ENCODE measurements at regions not wholly inside any gene's neighbourhood (a gene's known extent, or its start where the extent isn't known, plus 50 kb on each side); places are given as distances from the start of the nearest gene placed in this dataset.

DNA sequence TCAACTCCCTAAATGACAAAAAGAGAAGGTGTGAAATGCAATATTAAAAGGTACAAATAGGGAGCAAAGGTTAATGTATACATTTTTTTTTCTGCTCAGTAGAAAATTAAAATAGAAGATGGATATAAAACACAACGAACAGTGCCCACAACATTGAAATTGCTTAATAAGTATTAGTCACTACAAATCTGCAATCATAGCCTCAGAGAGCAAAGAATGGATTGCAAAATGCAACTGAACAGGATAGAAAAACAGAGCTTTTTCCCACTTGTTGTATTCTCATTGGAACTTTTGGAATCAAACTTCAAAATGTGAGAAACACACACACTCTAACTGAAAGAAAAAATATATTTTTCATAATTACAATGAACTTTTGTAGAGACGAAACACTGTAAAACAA lies 552.2 kb upstream of the NCAM2 start:
- no peak overlapping the region for H3K4me3 ChIP-seq (ENCODE audit: insufficient read depth, low read depth, low read length)
- no peak overlapping the region for H3K9ac ChIP-seq (ENCODE audit: low read length)
- Mint-ChIP-seq H3K27me3 (ENCODE audit: low read depth, unreplicated experiment) (no peaks in the 10 kb centered on the region), H3K27ac (ENCODE audit: unreplicated experiment) (no peak overlapping the region), H3K36me3 (ENCODE audit: low read depth, unreplicated experiment) (no peaks in the 10 kb centered on the region), H3K9me3 (ENCODE audit: unreplicated experiment) (peaks cover 2% of the 10 kb centered on the region), H3K4me3 (ENCODE audit: unreplicated experiment) (no peak overlapping the region), H3K4me1 (ENCODE audit: low read depth, unreplicated experiment) (no peaks in the 10 kb centered on the region)
- H2AFZ ChIP-seq (ENCODE audit: low read depth, low read length): no peak overlapping the region
- H3K4me1 ChIP-seq (ENCODE audit: insufficient read depth, low read length): no peaks in the 10 kb centered on the region
- TF ChIP-seq CTCF (IDR thresholded peaks at IDR 0.05; ENCODE audit: insufficient read depth, low read depth, low read length) (no peak), EZH2 (IDR thresholded peaks at IDR 0.05; ENCODE audit: insufficient read depth, low read length) (no peak)
- H4K20me1 ChIP-seq (ENCODE audit: insufficient read depth, low read length): no peaks in the 10 kb centered on the region
- FAIRE-seq (no peak), DNase-seq (ENCODE audit: low read depth) (no peak)
- no peak overlapping the region for H3K27ac ChIP-seq (ENCODE audit: low read depth, low read length)
- H3K4me2 ChIP-seq (ENCODE audit: low read length): no peak overlapping the region
- no peaks in the 10 kb centered on the region for H3K79me2 ChIP-seq (ENCODE audit: insufficient read depth, low read length)
- H3K9me3 ChIP-seq (ENCODE audit: insufficient read depth, low read depth, low read length): peaks cover 2% of the 10 kb centered on the region
- no peaks in the 10 kb centered on the region for H3K27me3 ChIP-seq (ENCODE audit: insufficient read depth, low read length)
- H3K36me3 ChIP-seq (ENCODE audit: insufficient read depth, low read length): no peaks in the 10 kb centered on the region

DNA sequence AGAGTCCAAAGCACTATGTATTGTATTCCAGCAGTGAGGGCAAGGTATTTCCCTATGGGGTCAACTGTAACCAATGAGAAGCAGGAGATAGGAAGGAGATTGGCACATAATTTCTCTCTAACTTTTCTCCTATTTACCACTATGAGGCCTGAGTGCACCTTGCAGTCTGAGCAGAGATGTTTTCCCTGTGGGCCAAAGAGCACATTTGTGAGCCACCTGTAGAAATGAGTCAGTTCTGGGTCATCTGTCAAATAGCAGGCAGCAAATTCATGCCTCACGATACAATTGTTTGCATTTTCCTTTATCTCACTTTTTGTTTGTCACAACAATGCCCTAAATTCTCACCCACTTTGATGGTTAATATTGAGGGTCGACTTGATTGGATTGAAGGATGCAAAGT lies 547.2 kb upstream of the NCAM2 start:
- Histone ChIP-seq H3K27me3 (ENCODE audit: insufficient read depth, low read length) (no peaks in the 10 kb centered on the region), H3K4me1 (ENCODE audit: insufficient read depth, low read length) (no peaks in the 10 kb centered on the region), H2AFZ (ENCODE audit: low read depth, low read length) (no peak overlapping the region), H3K4me3 (ENCODE audit: insufficient read depth, low read depth, low read length) (no peak overlapping the region), H3K79me2 (ENCODE audit: insufficient read depth, low read length) (no peaks in the 10 kb centered on the region), H3K9me3 (ENCODE audit: insufficient read depth, low read depth, low read length) (peaks cover 5% of the 10 kb centered on the region), H3K4me2 (ENCODE audit: low read length) (no peak overlapping the region), H3K36me3 (ENCODE audit: insufficient read depth, low read length) (no peaks in the 10 kb centered on the region), H3K9ac (ENCODE audit: low read length) (no peak overlapping the region), H4K20me1 (ENCODE audit: insufficient read depth, low read length) (no peaks in the 10 kb centered on the region), H3K27ac (ENCODE audit: low read depth, low read length) (no peak overlapping the region)
- no peak for DNase-seq (ENCODE audit: low read depth)
- Mint-ChIP-seq H3K9me3 (ENCODE audit: unreplicated experiment) (no peaks in the 10 kb centered on the region), H3K4me3 (ENCODE audit: unreplicated experiment) (no peak overlapping the region), H3K36me3 (ENCODE audit: low read depth, unreplicated experiment) (no peaks in the 10 kb centered on the region), H3K27ac (ENCODE audit: unreplicated experiment) (no peak overlapping the region), H3K4me1 (ENCODE audit: low read depth, unreplicated experiment) (no peaks in the 10 kb centered on the region), H3K27me3 (ENCODE audit: low read depth, unreplicated experiment) (no peaks in the 10 kb centered on the region)
- TF ChIP-seq CTCF (IDR thresholded peaks at IDR 0.05; ENCODE audit: insufficient read depth, low read depth, low read length): no peak
- no peak for TF ChIP-seq EZH2 (IDR thresholded peaks at IDR 0.05; ENCODE audit: insufficient read depth, low read length)
- FAIRE-seq: no peak

DNA sequence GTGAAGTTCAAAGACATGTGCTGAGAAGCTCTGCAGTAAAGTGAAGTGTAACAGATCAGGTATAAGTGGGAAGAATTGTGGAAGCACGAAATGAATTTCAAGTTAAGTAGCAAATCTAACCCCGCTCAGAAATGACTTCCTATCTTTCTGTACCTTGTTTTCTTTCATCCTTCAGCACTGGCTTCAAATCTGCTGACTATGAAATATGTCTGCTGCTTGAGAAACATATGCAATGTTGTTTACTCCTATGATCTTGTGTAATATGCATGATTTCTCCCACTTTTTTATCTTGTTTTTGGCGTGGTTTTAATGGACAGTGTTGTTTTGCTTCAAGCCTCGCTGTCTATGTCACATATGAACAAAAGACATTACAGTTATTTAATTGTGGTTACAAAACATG lies 545.3 kb upstream of the NCAM2 start:
- H3K4me3 ChIP-seq (ENCODE audit: insufficient read depth, low read depth, low read length): no peak overlapping the region
- H3K4me2 ChIP-seq (ENCODE audit: low read length): no peak overlapping the region
- Mint-ChIP-seq H3K9me3 (ENCODE audit: unreplicated experiment) (no peaks in the 10 kb centered on the region), H3K4me1 (ENCODE audit: low read depth, unreplicated experiment) (no peaks in the 10 kb centered on the region), H3K27ac (ENCODE audit: unreplicated experiment) (no peak overlapping the region), H3K36me3 (ENCODE audit: low read depth, unreplicated experiment) (no peaks in the 10 kb centered on the region), H3K4me3 (ENCODE audit: unreplicated experiment) (no peak overlapping the region), H3K27me3 (ENCODE audit: low read depth, unreplicated experiment) (no peaks in the 10 kb centered on the region)
- H3K27ac ChIP-seq (ENCODE audit: low read depth, low read length): no peak overlapping the region
- H3K36me3 ChIP-seq (ENCODE audit: insufficient read depth, low read length): no peaks in the 10 kb centered on the region
- H3K9me3 ChIP-seq (ENCODE audit: insufficient read depth, low read depth, low read length): peaks cover 2% of the 10 kb centered on the region
- H3K79me2 ChIP-seq (ENCODE audit: insufficient read depth, low read length): no peaks in the 10 kb centered on the region
- TF ChIP-seq EZH2 (IDR thresholded peaks at IDR 0.05; ENCODE audit: insufficient read depth, low read length) (no peak), CTCF (IDR thresholded peaks at IDR 0.05; ENCODE audit: insufficient read depth, low read depth, low read length) (no peak)
- H4K20me1 ChIP-seq (ENCODE audit: insufficient read depth, low read length): no peaks in the 10 kb centered on the region
- FAIRE-seq (no peak), DNase-seq (ENCODE audit: low read depth) (no peak)
- no peaks in the 10 kb centered on the region for H3K27me3 ChIP-seq (ENCODE audit: insufficient read depth, low read length)
- H2AFZ ChIP-seq (ENCODE audit: low read depth, low read length): no peak overlapping the region
- H3K4me1 ChIP-seq (ENCODE audit: insufficient read depth, low read length): no peaks in the 10 kb centered on the region
- no peak overlapping the region for H3K9ac ChIP-seq (ENCODE audit: low read length)

All from astrocyte (in vitro differentiated cells and primary cell).